ENCODE measurements at regions not wholly inside any gene's neighbourhood (a gene's known extent, or its start where the extent isn't known, plus 50 kb on each side); places are given as distances from the start of the nearest gene placed in this dataset.

DNA sequence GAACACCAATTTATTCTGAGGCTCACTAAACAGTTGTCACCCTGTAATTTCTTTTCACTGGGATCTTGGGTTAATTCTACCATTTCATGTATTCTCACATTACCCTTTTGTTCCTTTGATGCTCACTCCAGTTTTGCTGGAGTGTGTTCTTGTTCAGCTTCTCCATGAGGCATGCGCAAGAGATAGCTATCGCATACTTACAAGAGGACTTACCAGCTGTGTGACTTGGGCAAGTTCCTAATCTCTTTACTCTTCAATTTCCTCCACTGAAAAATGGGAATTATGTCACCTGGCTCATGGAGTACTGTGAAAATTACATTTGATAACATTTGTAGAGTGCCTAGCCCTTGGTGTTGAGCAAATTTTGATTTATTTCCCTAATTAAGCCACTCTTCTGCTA lies 56.5 kb upstream of the JDP2 start:
- no peak for DNase-seq

DNA sequence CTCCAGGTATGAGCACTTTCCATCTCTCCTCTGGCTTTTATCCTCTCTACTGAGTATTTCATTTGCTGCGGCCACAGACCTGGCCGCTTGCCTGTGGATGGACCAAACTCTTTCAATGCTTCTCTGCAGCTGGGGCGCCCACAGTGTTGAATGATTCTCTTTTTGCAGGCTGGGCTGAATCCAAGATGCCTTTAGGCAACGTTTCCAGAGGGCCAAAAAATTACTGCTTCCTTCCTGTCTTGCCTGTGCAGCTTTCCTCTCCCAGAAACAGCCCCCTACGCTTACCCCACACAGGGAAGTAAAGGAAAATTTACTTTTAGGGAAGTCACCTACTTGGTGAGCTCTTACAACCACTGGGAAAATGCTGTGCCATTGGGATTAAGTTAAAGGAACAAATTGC lies 55.6 kb upstream of the JDP2 start:
- DNase-seq, result no peak

DNA sequence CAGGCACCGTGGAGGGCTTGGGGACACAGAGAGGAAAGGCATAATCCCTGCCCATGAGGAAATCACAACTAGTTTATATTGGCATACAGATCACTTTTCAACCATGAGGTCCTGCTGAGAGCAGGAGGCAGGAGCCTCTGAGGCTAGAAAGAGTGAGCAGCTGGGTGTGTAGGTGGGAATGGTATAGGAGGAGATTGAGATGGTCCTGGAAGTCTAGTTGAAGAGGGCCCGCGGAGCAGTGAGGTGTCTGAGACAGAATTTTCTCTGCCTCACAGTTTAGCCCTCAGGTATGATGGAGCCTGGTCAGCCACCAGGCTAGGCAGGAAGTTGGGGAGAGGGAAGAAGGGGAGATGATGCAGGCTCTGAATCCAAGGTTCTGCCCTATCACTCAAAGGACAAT lies 54.7 kb upstream of the JDP2 start:
- DNase-seq, result no peak

DNA sequence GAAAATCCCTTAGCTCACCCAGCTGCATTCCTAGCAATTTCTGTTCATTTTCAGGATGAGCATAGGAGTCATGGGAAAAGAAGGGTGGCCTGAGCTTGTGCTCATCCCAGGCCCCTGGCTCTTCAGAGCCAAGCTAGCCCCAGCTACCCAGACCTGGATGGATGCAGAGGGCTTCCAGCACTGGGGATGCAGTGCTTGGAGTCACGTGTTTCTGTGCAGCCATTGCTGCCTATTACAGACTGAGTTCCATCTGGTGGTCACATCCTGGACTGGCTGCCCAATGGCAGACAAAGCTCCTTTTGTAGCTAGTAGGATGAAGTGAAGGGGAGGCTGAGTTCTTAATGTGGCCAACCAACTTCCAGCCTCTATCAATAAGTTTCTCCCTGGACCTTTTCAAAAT lies 54.2 kb upstream of the JDP2 start:
- no peak for DNase-seq

DNA sequence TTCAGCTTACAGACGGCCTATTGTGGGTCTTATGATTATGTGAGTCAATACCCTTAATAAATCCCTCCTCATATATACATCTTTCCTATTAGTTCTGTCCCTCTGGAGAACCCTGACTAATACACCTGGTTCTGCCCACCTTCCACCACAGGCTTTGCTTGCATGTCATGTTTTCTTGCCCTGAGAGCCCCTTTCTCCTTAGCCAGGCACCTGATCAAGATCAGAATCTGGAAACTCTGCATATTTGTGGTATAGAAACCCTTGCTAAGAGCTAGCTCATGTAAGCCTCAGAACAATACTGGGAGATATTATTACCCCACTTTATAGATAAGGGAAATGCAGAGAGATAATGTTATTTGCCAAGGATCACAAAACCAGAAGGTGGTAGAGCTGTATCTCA lies 52.9 kb upstream of the JDP2 start:
- DNase-seq, result no peak

DNA sequence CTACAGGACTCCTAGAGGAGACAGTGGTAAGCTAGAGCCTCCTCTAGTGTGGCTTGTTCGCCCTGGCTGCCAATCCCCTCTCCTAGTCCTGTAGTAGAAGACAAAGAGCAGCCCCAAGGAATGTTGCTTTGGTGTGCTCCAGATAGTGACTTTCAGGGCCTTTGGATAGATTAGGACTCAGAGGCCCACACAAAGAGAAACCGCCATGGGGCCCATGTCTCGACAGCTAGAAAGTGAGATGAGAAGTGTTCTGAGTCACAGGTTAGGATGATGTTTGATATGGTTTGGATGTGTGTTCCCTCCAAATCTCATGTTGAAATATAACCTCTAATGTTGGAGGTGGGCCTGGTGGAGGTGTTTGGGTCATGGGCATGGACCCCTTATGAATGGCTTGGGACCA lies 51.8 kb upstream of the JDP2 start:
- no peak for DNase-seq
